HepG2 (cell line): ENCODE measurements at regions not wholly inside any gene's neighbourhood (a gene's known extent, or its start where the extent isn't known, plus 50 kb on each side); places are given as distances from the start of the nearest gene placed in this dataset.

ENCODE experiments used
- ATAC-seq: fragments of 200-7000 bp; cut with Tn5 transposase; 3 replicates; pipeline ENCODE4 v1.9.1; 2020; ENCODE audit warnings: mild to moderate bottlenecking, moderate library complexity
- BruUV-seq: library from RNA; stranded (reverse); fragments of 400-500 nt; replicated peaks from 2 replicates; lab custom pipeline; 2021; lab: Mats Ljungman, UMichigan
- CTCF ChIA-PET: fragments of 300-600 bp; formaldehyde crosslinking; extraction: SDS; loops from one replicate; lab custom pipeline; 2021; ENCODE audit warnings: low total read pairs, inconsistent platforms, low intra/inter-chr PET ratio; lab: Yijun Ruan, JAX
- POLR2A ChIA-PET: fragments of 350-600 bp; sonication (Branson Sonifier 250); formaldehyde crosslinking; loops from one replicate; lab custom pipeline; 2020; ENCODE audit warnings: antibody characterized with exemption, inconsistent platforms; lab: Yijun Ruan, JAX
- DNase-seq: peaks from one replicate; pipeline ENCODE4 v3.0.0-alpha.2; 2015; ENCODE audit warnings: low spot score
- FAIRE-seq: peaks from 3 replicates; lab custom pipeline; 2011; peaks lifted over from hg19 to GRCh38; lab: Jason Lieb, UNC
- H2AFZ ChIP-seq: one replicate; pipeline ENCODE4 v1.6.1; 2011; ENCODE audit warnings: low read length, inconsistent platforms
- H3K27ac ChIP-seq: fragments of 300-600 bp; 3 replicates; pipeline ENCODE4 v1.8.0; 2011; ENCODE audit warnings: mixed run types, mild to moderate bottlenecking, mixed read lengths, low read length, inconsistent platforms; ENCODE audit not compliant: insufficient read depth; ENCODE audit errors: extremely low read length
- H3K27me3 ChIP-seq, 2 experiments: fragments of 200-600 bp in 1 of 2; 2 replicates in 1 of 2; 3 replicates in 1 of 2; pipeline versions ENCODE4 v1.6.0 to v1.8.0; 2011; ENCODE audit warnings: low read length in 2 of 2, mild to moderate bottlenecking in 2 of 2, moderate library complexity in 2 of 2, inconsistent platforms in 1 of 2; ENCODE audit not compliant: insufficient read depth in 2 of 2, control insufficient read depth in 1 of 2
- H3K36me3 ChIP-seq, 2 experiments: fragments of 200-600 bp in 1 of 2; replicated peaks in 1 of 2; 2 replicates in 1 of 2; 3 replicates in 1 of 2; pipeline versions ENCODE4 v1.5.1 to v1.8.0; 2011; ENCODE audit warnings: low read length in 2 of 2, inconsistent platforms in 1 of 2; ENCODE audit not compliant: insufficient read depth in 2 of 2, control insufficient read depth in 1 of 2
- H3K4me1 ChIP-seq: 2 replicates; pipeline ENCODE4 v1.5.1; 2012; ENCODE audit warnings: low read length, inconsistent platforms; ENCODE audit not compliant: insufficient read depth
- H3K4me2 ChIP-seq: 2 replicates; pipeline ENCODE4 v1.6.0; 2011; ENCODE audit warnings: low read depth, low read length, inconsistent platforms
- H3K4me3 ChIP-seq, 3 experiments: fragments of 200-600 bp in 1 of 3; sonication (generic), shearing (Covaris generic) in 1 of 3; replicated peaks in 1 of 3; 2 replicates each; pipeline ENCODE4 v1.5.1; 2011 to 2016; ENCODE audit warnings: low read length in 3 of 3, inconsistent platforms in 2 of 3, low read depth in 2 of 3, mild to moderate bottlenecking in 2 of 3, control low read depth in 1 of 3, mixed read lengths in 1 of 3; ENCODE audit not compliant: insufficient read depth in 1 of 3
- H3K79me2 ChIP-seq: one replicate; pipeline ENCODE4 v1.6.1; 2011; ENCODE audit warnings: low read length, inconsistent platforms; ENCODE audit not compliant: insufficient read depth
- H3K9ac ChIP-seq: 2 replicates; pipeline ENCODE4 v1.6.0; 2011; ENCODE audit warnings: mild to moderate bottlenecking, low read depth, low read length, inconsistent platforms; ENCODE audit not compliant: insufficient read depth
- H3K9me3 ChIP-seq: 2 replicates; pipeline ENCODE4 v1.5.1; 2012; ENCODE audit warnings: mild to moderate bottlenecking, low read length
- H4K20me1 ChIP-seq: 2 replicates; pipeline ENCODE4 v1.6.0; 2011; ENCODE audit warnings: inconsistent platforms, mild to moderate bottlenecking, low read length, moderate library complexity; ENCODE audit not compliant: insufficient read depth
- ATAD3A ChIP-seq: sonication (generic); formaldehyde crosslinking; IDR thresholded peaks from 2 replicates; pipeline ENCODE4 v1.4.0; 2020; ENCODE audit warnings: missing genetic modification reagents
- CCDC6 ChIP-seq: sonication (generic); formaldehyde crosslinking; IDR thresholded peaks from 2 replicates; pipeline ENCODE4 v1.8.1; 2022; ENCODE audit warnings: mild to moderate bottlenecking, missing genetic modification reagents, moderate library complexity
- DMTF1 ChIP-seq: sonication (generic); formaldehyde crosslinking; IDR thresholded peaks from 2 replicates; pipeline ENCODE4 v1.4.0; 2020; ENCODE audit warnings: mild to moderate bottlenecking, missing genetic modification reagents
- ESRRA ChIP-seq: sonication (generic); formaldehyde crosslinking; IDR thresholded peaks from 2 replicates; pipeline ENCODE4 v1.5.1; 2020; ENCODE audit warnings: mild to moderate bottlenecking, low read depth, missing genetic modification reagents
- IRF2 ChIP-seq: IDR thresholded peaks from 2 replicates; pipeline ENCODE4 v1.6.1; 2018; ENCODE audit warnings: missing genetic modification reagents, missing compliant biosample characterization
- KDM2A ChIP-seq: sonication (generic); formaldehyde crosslinking; IDR thresholded peaks from 2 replicates; pipeline ENCODE4 v1.4.0; 2020; ENCODE audit warnings: low read depth, missing genetic modification reagents, borderline replicate concordance
- MAFF ChIP-seq: IDR thresholded peaks from 2 replicates; pipeline ENCODE4 v1.6.1; 2011; ENCODE audit warnings: low read depth, low read length, improper control_type of control experiment
- MAFK ChIP-seq, 2 experiments: IDR thresholded peaks in 1 of 2; conservative IDR thresholded peaks in 1 of 2; 2 replicates each; pipeline ENCODE4 v1.6.1; 2011; ENCODE audit warnings: improper control_type of control experiment in 2 of 2, low read length in 2 of 2
- SKI ChIP-seq: fragments of 450-650 bp; IDR thresholded peaks from one replicate; pipeline ENCODE4 v1.6.1; 2018; ENCODE audit warnings: mild to moderate bottlenecking; ENCODE audit not compliant: partially characterized antibody
- ZFY ChIP-seq: sonication (generic); formaldehyde crosslinking; IDR thresholded peaks from 2 replicates; pipeline ENCODE4 v1.4.0; 2020; ENCODE audit warnings: missing genetic modification reagents
- ZNF280B ChIP-seq: sonication (generic); formaldehyde crosslinking; IDR thresholded peaks from 2 replicates; pipeline ENCODE4 v1.5.0; 2020; ENCODE audit warnings: missing genetic modification reagents, mild to moderate bottlenecking, borderline replicate concordance
- ZNF577 ChIP-seq: sonication (generic); formaldehyde crosslinking; IDR thresholded peaks from 2 replicates; pipeline ENCODE4 v1.4.0; 2020; ENCODE audit warnings: mild to moderate bottlenecking, low read depth, missing genetic modification reagents, borderline replicate concordance
- ZNF7 ChIP-seq: IDR thresholded peaks from 2 replicates; pipeline ENCODE4 v1.6.1; 2016; ENCODE audit warnings: missing biosample characterization, missing genetic modification reagents
- ZNF780A ChIP-seq: sonication (generic); formaldehyde crosslinking; IDR thresholded peaks from 2 replicates; pipeline ENCODE4 v1.8.0; 2022; ENCODE audit warnings: mild to moderate bottlenecking, missing genetic modification reagents, moderate library complexity
- ZSCAN30 ChIP-seq: sonication (generic); formaldehyde crosslinking; IDR thresholded peaks from 2 replicates; pipeline ENCODE4 v1.5.0; 2020; ENCODE audit warnings: mild to moderate bottlenecking, missing genetic modification reagents
- WGBS: methylation state at CpG from one replicate; pipeline ENCODE4 v1.1.6; 2017; ENCODE audit warnings: low lambda C conversion rate; 5-methylcytosine and 5-hydroxymethylcytosine counted together
- in situ Hi-C: cut with HindIII; loops from 2 replicates; pipeline ENCODE4 v1.10.0; 2017; ENCODE audit warnings: low pct_unique_long_range_greater_than_20kb; ENCODE audit not compliant: extremely low pct_ligation_motif_present
- intact Hi-C: fragments of 100-400 bp; cut with micrococcal nuclease; formaldehyde crosslinking; loops from one replicate; pipeline ENCODE4 v1.10.0; 2022; ENCODE audit not compliant: unreplicated experiment
- TF ChIP-seq, protein P1 (sequence below): sonication (generic); formaldehyde crosslinking; IDR thresholded peaks from 2 replicates; pipeline ENCODE4 v1.5.0; 2020; ENCODE audit warnings: mild to moderate bottlenecking, missing genetic modification reagents, moderate library complexity
- TF ChIP-seq, protein P2 (sequence below): sonication (generic); formaldehyde crosslinking; IDR thresholded peaks from 2 replicates; pipeline ENCODE4 v1.4.0; 2020; ENCODE audit warnings: missing genetic modification reagents

- POLR2A ChIA-PET, result no interaction called here
- H3K4me1 ChIP-seq, result no peaks in the 10 kb centered on the region
- H3K79me2 ChIP-seq, result no peaks in the 10 kb centered on the region
- intact Hi-C loops (no loop called here), in situ Hi-C loops (no loop called here)
- DNase-seq, result no peak
- CTCF ChIA-PET, result no interaction called here
- TF ChIP-seq DMTF1 (CRISPR knock-in tag) (no peak), ATAD3A (CRISPR knock-in tag) (no peak), ZNF280B (CRISPR knock-in tag) (no peak), MAFF (peak; percentile 53), ESRRA (no peak), ZFY (CRISPR knock-in tag) (no peak), KDM2A (CRISPR knock-in tag) (no peak), ZSCAN30 (no peak), ZNF780A (CRISPR knock-in tag) (no peak), CCDC6 (CRISPR knock-in tag) (no peak), SKI (no peak), ZNF7 (no peak), MAFK (conservative IDR thresholded peaks at IDR 0.05 in 1 of 2, IDR thresholded peaks at IDR 0.05 in 1 of 2; ENCODE audit: low read length in 2 of 2) (peak; percentile 56 to 74; a peak in 2 of 4 replicates), IRF2 (no peak), ZNF577 (no peak)
- TF ChIP-seq, protein P1, sequence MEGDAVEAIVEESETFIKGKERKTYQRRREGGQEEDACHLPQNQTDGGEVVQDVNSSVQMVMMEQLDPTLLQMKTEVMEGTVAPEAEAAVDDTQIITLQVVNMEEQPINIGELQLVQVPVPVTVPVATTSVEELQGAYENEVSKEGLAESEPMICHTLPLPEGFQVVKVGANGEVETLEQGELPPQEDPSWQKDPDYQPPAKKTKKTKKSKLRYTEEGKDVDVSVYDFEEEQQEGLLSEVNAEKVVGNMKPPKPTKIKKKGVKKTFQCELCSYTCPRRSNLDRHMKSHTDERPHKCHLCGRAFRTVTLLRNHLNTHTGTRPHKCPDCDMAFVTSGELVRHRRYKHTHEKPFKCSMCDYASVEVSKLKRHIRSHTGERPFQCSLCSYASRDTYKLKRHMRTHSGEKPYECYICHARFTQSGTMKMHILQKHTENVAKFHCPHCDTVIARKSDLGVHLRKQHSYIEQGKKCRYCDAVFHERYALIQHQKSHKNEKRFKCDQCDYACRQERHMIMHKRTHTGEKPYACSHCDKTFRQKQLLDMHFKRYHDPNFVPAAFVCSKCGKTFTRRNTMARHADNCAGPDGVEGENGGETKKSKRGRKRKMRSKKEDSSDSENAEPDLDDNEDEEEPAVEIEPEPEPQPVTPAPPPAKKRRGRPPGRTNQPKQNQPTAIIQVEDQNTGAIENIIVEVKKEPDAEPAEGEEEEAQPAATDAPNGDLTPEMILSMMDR, result no peak
- TF ChIP-seq, protein P2, sequence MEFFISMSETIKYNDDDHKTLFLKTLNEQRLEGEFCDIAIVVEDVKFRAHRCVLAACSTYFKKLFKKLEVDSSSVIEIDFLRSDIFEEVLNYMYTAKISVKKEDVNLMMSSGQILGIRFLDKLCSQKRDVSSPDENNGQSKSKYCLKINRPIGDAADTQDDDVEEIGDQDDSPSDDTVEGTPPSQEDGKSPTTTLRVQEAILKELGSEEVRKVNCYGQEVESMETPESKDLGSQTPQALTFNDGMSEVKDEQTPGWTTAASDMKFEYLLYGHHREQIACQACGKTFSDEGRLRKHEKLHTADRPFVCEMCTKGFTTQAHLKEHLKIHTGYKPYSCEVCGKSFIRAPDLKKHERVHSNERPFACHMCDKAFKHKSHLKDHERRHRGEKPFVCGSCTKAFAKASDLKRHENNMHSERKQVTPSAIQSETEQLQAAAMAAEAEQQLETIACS (CRISPR knock-in tag), result no peak
- WGBS, result 3% methylated on average over 1 of the region's 1 CpG
- no peak overlapping the region for H3K27ac ChIP-seq
- H3K27me3 ChIP-seq, result no peaks in the 10 kb centered on the region
- H3K9me3 ChIP-seq, result no peaks in the 10 kb centered on the region
- no TSS peak for BruUV-seq
- H3K36me3 ChIP-seq, result no peaks in the 10 kb centered on the region
- H3K4me3 ChIP-seq, result no peak overlapping the region
- H2AFZ ChIP-seq, result no peak overlapping the region
- H3K9ac ChIP-seq, result no peak overlapping the region
- no peak for ATAC-seq
- H4K20me1 ChIP-seq, result no peaks in the 10 kb centered on the region
- H3K4me2 ChIP-seq, result no peak overlapping the region
- no peak for FAIRE-seq
Measured at GRCh38 chr2:31642707-31643106, 62.0 kb upstream of the SRD5A2 start.
